Tibial nerve (tissue), 4 donors: ENCODE measurements at regions not wholly inside any gene's neighbourhood (a gene's known extent, or its start where the extent isn't known, plus 50 kb on each side); places are given as distances from the start of the nearest gene placed in this dataset.
"Not testable (repeated sequence)": the region's sequence is repeated elsewhere in the genome, so short reads cannot be mapped to it uniquely, and the experiment has no call there.

ENCODE experiments used
- DNase-seq, 2 donors: peaks; one replicate each; pipeline ENCODE4 v3.0.0-alpha.2; 2019; ENCODE audit warnings: low spot score in 2 of 2
- H3K27ac ChIP-seq, 4 donors: fragments of 200-600 bp; sonication (generic) in 3 of 4; one replicate each; pipeline ENCODE4 v1.5.1; 2017 to 2019; ENCODE audit warnings: mild to moderate bottlenecking in 1 of 4
- H3K27me3 ChIP-seq, 2 donors: fragments of 200-600 bp; sonication (generic) in 1 of 2; one replicate each; pipeline versions ENCODE4 v1.5.1 to v1.6.0; 2017 to 2019
- H3K36me3 ChIP-seq, 3 donors: fragments of 200-600 bp; sonication (generic); one replicate each; pipeline ENCODE4 v1.5.1; 2018 to 2019
- H3K4me1 ChIP-seq, 4 donors: fragments of 200-600 bp; sonication (generic) in 3 of 4; one replicate each; pipeline ENCODE4 v1.5.1; 2017 to 2019
- H3K4me3 ChIP-seq, 4 donors: fragments of 200-600 bp; sonication (generic) in 3 of 4; one replicate each; pipeline ENCODE4 v1.5.1; 2017 to 2019; ENCODE audit warnings: mild to moderate bottlenecking in 1 of 4, moderate library complexity in 1 of 4
- H3K9me3 ChIP-seq, 4 donors: fragments of 200-600 bp; sonication (generic) in 3 of 4; one replicate each; pipeline ENCODE4 v1.5.1; 2017 to 2019
- CTCF ChIP-seq, 5 experiments: fragments of 200-600 bp in 3 of 5; fragments of 450-650 bp in 2 of 5; sonication (generic) in 3 of 5; IDR thresholded peaks; one replicate each; pipeline ENCODE4 v1.5.1; 2016 to 2019; ENCODE audit warnings: antibody characterized with exemption in 5 of 5, mild to moderate bottlenecking in 3 of 5, moderate library complexity in 2 of 5
- EP300 ChIP-seq, 2 donors: sonication (generic); formaldehyde crosslinking; IDR thresholded peaks; one replicate each; pipeline ENCODE4 v1.6.1; 2017; ENCODE audit warnings: antibody characterized with exemption in 2 of 2, mild to moderate bottlenecking in 1 of 2
- POLR2A ChIP-seq, 2 donors: fragments of 450-650 bp; IDR thresholded peaks; one replicate each; pipeline ENCODE4 v1.6.1; 2017; ENCODE audit warnings: antibody characterized with exemption in 2 of 2, mild to moderate bottlenecking in 2 of 2, moderate library complexity in 2 of 2
- WGBS, 2 donors: methylation state at CpG; one replicate each; pipeline ENCODE4 v1.1.5; 2018; 5-methylcytosine and 5-hydroxymethylcytosine counted together

- H3K4me3 ChIP-seq: no peak overlapping the region
Measured at GRCh38 chr2:185274718-185275484, 463.7 kb upstream of the FSIP2 start.

GRCh38 chr2:185275979-185276378 lies 462.6 kb upstream of the FSIP2 start:
- not testable (repeated sequence) for H3K36me3 ChIP-seq, H3K27ac ChIP-seq, H3K4me1 ChIP-seq, H3K4me3 ChIP-seq, DNase-seq, H3K9me3 ChIP-seq, H3K27me3 ChIP-seq
- 71 to 74% methylated on average over 3 of the region's 3 CpGs for WGBS, 2 donors

More at GRCh38 chr2:185274718-185275484, 463.7 kb upstream of the FSIP2 start:
- TF ChIP-seq EP300 (IDR thresholded peaks at IDR 0.05): no peak
- no peak for TF ChIP-seq POLR2A (IDR thresholded peaks at IDR 0.05)
- TF ChIP-seq CTCF (IDR thresholded peaks at IDR 0.05): no peak
- 78 to 84% methylated on average over 4 of the region's 4 CpGs for WGBS, 2 donors
- DNase-seq: no peak
- Histone ChIP-seq H3K36me3 (no peaks in the 10 kb centered on the region), H3K27me3 (no peaks in the 10 kb centered on the region), H3K9me3 (no peaks in the 10 kb centered on the region), H3K4me1 (no peaks in the 10 kb centered on the region), H3K27ac (no peak overlapping the region)

GRCh38 chr2:185278761-185279160 lies 459.8 kb upstream of the FSIP2 start:
- WGBS, 2 donors: 73 to 77% methylated on average over 2 of the region's 2 CpGs
- Histone ChIP-seq H3K9me3 (no peaks in the 10 kb centered on the region), H3K27ac (no peak overlapping the region), H3K27me3 (no peaks in the 10 kb centered on the region), H3K4me1 (no peaks in the 10 kb centered on the region), H3K36me3 (no peaks in the 10 kb centered on the region), H3K4me3 (no peak overlapping the region)
- TF ChIP-seq EP300 (IDR thresholded peaks at IDR 0.05) (no peak), POLR2A (IDR thresholded peaks at IDR 0.05) (no peak)
- DNase-seq: no peak

- Histone ChIP-seq H3K4me3 (no peak overlapping the region), H3K9me3 (no peaks in the 10 kb centered on the region), H3K27ac (no peak overlapping the region), H3K36me3 (no peaks in the 10 kb centered on the region), H3K4me1 (no peaks in the 10 kb centered on the region), H3K27me3 (no peaks in the 10 kb centered on the region)
- no peak for DNase-seq
- TF ChIP-seq POLR2A (IDR thresholded peaks at IDR 0.05): no peak
- TF ChIP-seq EP300 (IDR thresholded peaks at IDR 0.05): no peak
- TF ChIP-seq CTCF (IDR thresholded peaks at IDR 0.05): peak in 1 of 5 experiments; percentile 5
Measured at GRCh38 chr2:185279999-185280398, 458.6 kb upstream of the FSIP2 start.

GRCh38 chr2:185284696-185285095 lies 453.9 kb upstream of the FSIP2 start:
- TF ChIP-seq EP300 (IDR thresholded peaks at IDR 0.05): no peak
- TF ChIP-seq POLR2A (IDR thresholded peaks at IDR 0.05): no peak
- no peak for DNase-seq
- Histone ChIP-seq H3K27me3 (no peaks in the 10 kb centered on the region), H3K9me3 (no peaks in the 10 kb centered on the region), H3K36me3 (no peaks in the 10 kb centered on the region), H3K27ac (no peak overlapping the region), H3K4me1 (no peaks in the 10 kb centered on the region), H3K4me3 (no peak overlapping the region)

- H3K27me3 ChIP-seq, DNase-seq, H3K9me3 ChIP-seq, H3K4me1 ChIP-seq, H3K36me3 ChIP-seq, H3K4me3 ChIP-seq, H3K27ac ChIP-seq: not testable (repeated sequence)
- WGBS, 2 donors: 75 to 80% methylated on average over 6 of the region's 6 CpGs
Measured at GRCh38 chr2:185290012-185290411, 448.6 kb upstream of the FSIP2 start.

- no peaks in the 10 kb centered on the region for H3K36me3 ChIP-seq
- no peaks in the 10 kb centered on the region for H3K27me3 ChIP-seq
- peak in 1 of 2 donors; percentile 17 for DNase-seq
- WGBS, 2 donors: 44 to 46% methylated on average over 7 of the region's 7 CpGs
- H3K27ac ChIP-seq: no peak overlapping the region
- H3K9me3 ChIP-seq: no peaks in the 10 kb centered on the region
- H3K4me3 ChIP-seq: no peak overlapping the region
- TF ChIP-seq CTCF (IDR thresholded peaks at IDR 0.05) (peak in 3 of 5 experiments; percentile 16 to 55 (median 18)), POLR2A (IDR thresholded peaks at IDR 0.05) (no peak), EP300 (IDR thresholded peaks at IDR 0.05) (no peak)
- no peaks in the 10 kb centered on the region for H3K4me1 ChIP-seq
Measured at GRCh38 chr2:185291035-185291647, 447.5 kb upstream of the FSIP2 start.
